Caco-2 (cell line): ENCODE measurements at regions not wholly inside any gene's neighbourhood (a gene's known extent, or its start where the extent isn't known, plus 50 kb on each side); places are given as distances from the start of the nearest gene placed in this dataset.

Experiments
- BruUV-seq: library from RNA; stranded (reverse); fragments of 400-500 nt; replicated peaks from 2 replicates; lab custom pipeline; 2021; lab: Mats Ljungman, UMichigan
- CTCF ChIA-PET: fragments of 300-600 bp; sonication (Branson Sonifier 250); formaldehyde crosslinking; loops from one replicate; lab custom pipeline; 2022; ENCODE audit warnings: antibody characterized with exemption; lab: Charles Lee
- POLR2A ChIA-PET: fragments of 300-600 bp; sonication (Branson Sonifier 250); formaldehyde crosslinking; loops from one replicate; lab custom pipeline; 2022; ENCODE audit warnings: antibody characterized with exemption; lab: Charles Lee
- DNase-seq, 2 experiments: peaks; one replicate each; pipeline versions ENCODE4 v3.0.0 to v3.0.0-alpha.2; 2020 to 2022
- H3K27me3 ChIP-seq: replicated peaks from 2 replicates; pipeline ENCODE4 v1.6.0; 2011; ENCODE audit warnings: low read length; ENCODE audit not compliant: control insufficient read depth, insufficient read depth
- H3K36me3 ChIP-seq: 2 replicates; pipeline ENCODE4 v1.5.1; 2011; ENCODE audit warnings: low read length; ENCODE audit not compliant: control insufficient read depth, insufficient read depth
- H3K4me1 ChIP-seq: fragments of 250-450 bp; sonication (Bioruptor Pico); 2 replicates; pipeline ENCODE4 v1.5.1; 2020; ENCODE audit warnings: mild to moderate bottlenecking
- H3K4me3 ChIP-seq: 2 replicates; pipeline ENCODE4 v1.5.1; 2011; ENCODE audit warnings: low read depth, mild to moderate bottlenecking, control low read depth, low read length
- H3K9me3 ChIP-seq: fragments of 250-450 bp; sonication (Bioruptor Pico); 2 replicates; pipeline ENCODE4 v1.5.1; 2020; ENCODE audit warnings: mild to moderate bottlenecking, moderate library complexity
- H3K27ac Mint-ChIP-seq: one replicate; pipeline ENCODE4 v1.8.0; 2022; ENCODE audit warnings: mixed read lengths; ENCODE audit not compliant: unreplicated experiment
- H3K27me3 Mint-ChIP-seq: one replicate; pipeline ENCODE4 v1.8.0; 2022; ENCODE audit warnings: mixed read lengths; ENCODE audit not compliant: insufficient read depth, unreplicated experiment
- H3K36me3 Mint-ChIP-seq: one replicate; pipeline ENCODE4 v1.8.0; 2022; ENCODE audit warnings: mild to moderate bottlenecking, mixed read lengths; ENCODE audit not compliant: insufficient read depth, unreplicated experiment
- H3K4me1 Mint-ChIP-seq: one replicate; pipeline ENCODE4 v1.8.0; 2022; ENCODE audit warnings: low read depth, mixed read lengths; ENCODE audit not compliant: unreplicated experiment
- H3K4me3 Mint-ChIP-seq: one replicate; pipeline ENCODE4 v1.8.0; 2022; ENCODE audit warnings: mild to moderate bottlenecking, moderate library complexity, mixed read lengths; ENCODE audit not compliant: unreplicated experiment
- H3K9me3 Mint-ChIP-seq: one replicate; pipeline ENCODE4 v1.8.0; 2022; ENCODE audit warnings: mixed read lengths; ENCODE audit not compliant: unreplicated experiment
- CTCF ChIP-seq, 2 experiments: fragments of 200-600 bp in 1 of 2; IDR thresholded peaks; 1 replicate in 1 of 2; 2 replicates in 1 of 2; pipeline versions ENCODE4 v1.5.1 to v1.8.0; 2011 to 2022; ENCODE audit warnings: antibody characterized with exemption in 1 of 2, control low read depth in 1 of 2, inconsistent platforms in 1 of 2, low read depth in 1 of 2, low read length in 1 of 2, mild to moderate bottlenecking in 1 of 2, moderate library complexity in 1 of 2; ENCODE audit not compliant: insufficient read depth in 1 of 2, severe bottlenecking in 1 of 2, unreplicated experiment in 1 of 2
- intact Hi-C: fragments of 100-400 bp; cut with micrococcal nuclease; formaldehyde crosslinking; loops from one replicate; pipeline ENCODE4 v1.10.0; 2022; ENCODE audit not compliant: unreplicated experiment

- no peak overlapping the region for H3K27ac Mint-ChIP-seq
- no peak for DNase-seq
- H3K36me3 ChIP-seq, result no peaks in the 10 kb centered on the region
- CTCF ChIA-PET, result no interaction called here
- peaks cover 17% of the 10 kb centered on the region for H3K9me3 ChIP-seq
- no peaks in the 10 kb centered on the region for H3K4me1 Mint-ChIP-seq
- POLR2A ChIA-PET, result no interaction called here
- no peaks in the 10 kb centered on the region for H3K36me3 Mint-ChIP-seq
- intact Hi-C loops, result no loop called here
- TF ChIP-seq CTCF (IDR thresholded peaks at IDR 0.05; ENCODE audit: insufficient read depth in 1 of 2, low read depth in 1 of 2, low read length in 1 of 2, severe bottlenecking in 1 of 2, unreplicated experiment in 1 of 2), result no peak
- no peaks in the 10 kb centered on the region for H3K27me3 ChIP-seq
- no peaks in the 10 kb centered on the region for H3K27me3 Mint-ChIP-seq
- no peak overlapping the region for H3K4me3 ChIP-seq
- no peaks in the 10 kb centered on the region for H3K4me1 ChIP-seq
- no TSS peak for BruUV-seq
- no peak overlapping the region for H3K4me3 Mint-ChIP-seq
- H3K9me3 Mint-ChIP-seq, result peaks cover 65% of the 10 kb centered on the region
Measured at GRCh38 chr3:110968076-110968475, 103.5 kb upstream of the NECTIN3 start.

GRCh38 chr3:110969229-110970211 is 102.1 kb upstream of the NECTIN3 start:
- H3K27ac Mint-ChIP-seq, result no peak overlapping the region
- Histone ChIP-seq H3K9me3 (peaks cover 10% of the 10 kb centered on the region), H3K27me3 (no peaks in the 10 kb centered on the region), H3K4me3 (no peak overlapping the region), H3K36me3 (no peaks in the 10 kb centered on the region), H3K4me1 (no peaks in the 10 kb centered on the region)
- no peaks in the 10 kb centered on the region for H3K36me3 Mint-ChIP-seq
- DNase-seq, result no peak
- CTCF ChIA-PET, result no interaction called here
- POLR2A ChIA-PET, result no interaction called here
- peaks cover 51% of the 10 kb centered on the region for H3K9me3 Mint-ChIP-seq
- H3K4me1 Mint-ChIP-seq, result no peaks in the 10 kb centered on the region
- no TSS peak for BruUV-seq
- intact Hi-C loops, result no loop called here
- TF ChIP-seq CTCF (IDR thresholded peaks at IDR 0.05; ENCODE audit: insufficient read depth in 1 of 2, low read depth in 1 of 2, low read length in 1 of 2, severe bottlenecking in 1 of 2, unreplicated experiment in 1 of 2), result no peak
- H3K4me3 Mint-ChIP-seq, result no peak overlapping the region
- no peaks in the 10 kb centered on the region for H3K27me3 Mint-ChIP-seq

GRCh38 chr3:110971010-110971601 is 100.5 kb upstream of the NECTIN3 start:
- no peaks in the 10 kb centered on the region for H3K4me1 Mint-ChIP-seq
- no peak overlapping the region for H3K4me3 Mint-ChIP-seq
- DNase-seq, result no peak
- intact Hi-C loops, result no loop called here
- H3K27me3 ChIP-seq, result no peaks in the 10 kb centered on the region
- no peaks in the 10 kb centered on the region for H3K36me3 Mint-ChIP-seq
- H3K4me3 ChIP-seq, result no peak overlapping the region
- no TSS peak for BruUV-seq
- no peaks in the 10 kb centered on the region; the same call in 1 of the 2 replicates for H3K9me3 ChIP-seq
- ChIA-PET POLR2A (no interaction called here), CTCF (no interaction called here)
- H3K4me1 ChIP-seq, result no peaks in the 10 kb centered on the region
- peaks cover 40% of the 10 kb centered on the region for H3K9me3 Mint-ChIP-seq
- no peaks in the 10 kb centered on the region for H3K36me3 ChIP-seq
- no peaks in the 10 kb centered on the region for H3K27me3 Mint-ChIP-seq
- TF ChIP-seq CTCF (IDR thresholded peaks at IDR 0.05; ENCODE audit: insufficient read depth in 1 of 2, low read depth in 1 of 2, low read length in 1 of 2, severe bottlenecking in 1 of 2, unreplicated experiment in 1 of 2), result no peak
- H3K27ac Mint-ChIP-seq, result no peak overlapping the region
